ENCODE measurements at regions not wholly inside any gene's neighbourhood (a gene's known extent, or its start where the extent isn't known, plus 50 kb on each side); places are given as distances from the start of the nearest gene placed in this dataset.

DNA sequence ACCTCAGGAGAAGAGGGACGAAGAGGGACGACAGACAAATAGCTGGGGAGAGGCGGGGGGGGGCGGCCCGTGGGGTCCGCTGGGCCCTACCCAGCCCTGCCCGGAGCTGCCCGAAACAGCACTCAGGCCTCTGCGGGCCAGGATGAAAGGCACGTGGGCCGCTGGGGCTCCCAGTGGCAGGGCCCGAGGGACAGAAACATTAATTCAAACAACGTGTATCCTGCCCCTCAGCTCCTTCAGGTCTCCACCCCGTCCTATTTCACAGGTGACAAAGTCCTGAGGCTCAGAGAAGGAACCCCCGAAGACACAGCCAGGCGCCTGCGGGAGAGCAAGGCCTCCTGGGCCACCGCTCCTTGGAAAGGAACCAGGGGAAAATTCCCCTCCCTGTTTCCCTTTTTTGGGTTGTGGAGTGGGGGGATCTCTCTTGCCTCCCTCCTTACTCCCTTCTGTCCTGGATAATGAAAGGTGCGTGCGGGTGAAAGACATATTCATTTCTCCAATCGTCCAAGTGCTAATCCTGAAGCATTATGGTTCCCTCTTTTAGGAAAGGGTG, 93.3 kb downstream of the RNASET2 start:
- no peak overlapping the region for H3K23ac ChIP-seq (ENCODE audit: insufficient read length, low read depth, low read length)
- H3K27me3 ChIP-seq (ENCODE audit: insufficient read depth, low read length), result no peaks in the 10 kb centered on the region
- H3K79me1 ChIP-seq (ENCODE audit: insufficient read depth, low read depth, low read length, poor library complexity, severe bottlenecking), result no peaks in the 10 kb centered on the region
- H3K4me1 ChIP-seq (ENCODE audit: insufficient read depth, low read length), result no peaks in the 10 kb centered on the region
- H3K18ac ChIP-seq (ENCODE audit: insufficient read length, low read depth, low read length), result no peak overlapping the region
- no peak overlapping the region for H2BK20ac ChIP-seq (ENCODE audit: low read depth, low read length, poor library complexity, severe bottlenecking)
- no peak overlapping the region for H2AFZ ChIP-seq (ENCODE audit: low read length)
- Mint-ChIP-seq H3K4me1 (peaks cover 10 to 13% of the 10 kb centered on the region in 2 experiments; a peak in 3 of 4 replicates), H3K36me3 (ENCODE audit: insufficient read depth in 1 of 3, low read depth in 3 of 3) (peaks cover 0 to 6% (median 0%) of the 10 kb centered on the region in 3 experiments; a peak in 3 of 7 replicates), H3K27me3 (ENCODE audit: low read depth) (peaks cover 36% of the 10 kb centered on the region), H3K27ac (no peak overlapping the region; a peak in 1 of 7 replicates), H3K9me3 (peaks cover 5 to 6% of the 10 kb centered on the region in 2 experiments; a peak in 3 of 5 replicates), H3K4me3 (peak overlapping the region; percentile 82 to 86)
- no peak overlapping the region for H2AK5ac ChIP-seq (ENCODE audit: insufficient read length, low read length)
- no peaks in the 10 kb centered on the region for H4K20me1 ChIP-seq (ENCODE audit: control insufficient read depth, insufficient read depth, insufficient read length)
- no peaks in the 10 kb centered on the region for H3K9me3 ChIP-seq (ENCODE audit: control insufficient read depth, low read depth, low read length)
- peaks cover 5% of the 10 kb centered on the region for H3K23me2 ChIP-seq (ENCODE audit: insufficient read length, low read depth, low read length, poor library complexity, severe bottlenecking)
- H4K8ac ChIP-seq (replicated peaks; ENCODE audit: insufficient read length, low read depth, low read length), result no peak overlapping the region
- no peak overlapping the region for H2BK5ac ChIP-seq (ENCODE audit: insufficient read length, low read length)
- H3K4ac ChIP-seq (ENCODE audit: low read depth, low read length), result no peak overlapping the region
- WGBS (ENCODE audit: extremely low coverage, insufficient read length, low lambda C conversion rate), result no CpG with 5 or more reads among the region's 21 CpGs
- no peak overlapping the region for H3K56ac ChIP-seq (ENCODE audit: insufficient read length, low read depth, low read length)
- no peak overlapping the region for H2BK15ac ChIP-seq (ENCODE audit: low read depth, low read length)
- no peak overlapping the region for H2BK12ac ChIP-seq (ENCODE audit: insufficient read length, low read depth, low read length)
- no peak overlapping the region for H3K9ac ChIP-seq (ENCODE audit: extremely low read depth, insufficient read length, low read length)
- TF ChIP-seq, protein P1, sequence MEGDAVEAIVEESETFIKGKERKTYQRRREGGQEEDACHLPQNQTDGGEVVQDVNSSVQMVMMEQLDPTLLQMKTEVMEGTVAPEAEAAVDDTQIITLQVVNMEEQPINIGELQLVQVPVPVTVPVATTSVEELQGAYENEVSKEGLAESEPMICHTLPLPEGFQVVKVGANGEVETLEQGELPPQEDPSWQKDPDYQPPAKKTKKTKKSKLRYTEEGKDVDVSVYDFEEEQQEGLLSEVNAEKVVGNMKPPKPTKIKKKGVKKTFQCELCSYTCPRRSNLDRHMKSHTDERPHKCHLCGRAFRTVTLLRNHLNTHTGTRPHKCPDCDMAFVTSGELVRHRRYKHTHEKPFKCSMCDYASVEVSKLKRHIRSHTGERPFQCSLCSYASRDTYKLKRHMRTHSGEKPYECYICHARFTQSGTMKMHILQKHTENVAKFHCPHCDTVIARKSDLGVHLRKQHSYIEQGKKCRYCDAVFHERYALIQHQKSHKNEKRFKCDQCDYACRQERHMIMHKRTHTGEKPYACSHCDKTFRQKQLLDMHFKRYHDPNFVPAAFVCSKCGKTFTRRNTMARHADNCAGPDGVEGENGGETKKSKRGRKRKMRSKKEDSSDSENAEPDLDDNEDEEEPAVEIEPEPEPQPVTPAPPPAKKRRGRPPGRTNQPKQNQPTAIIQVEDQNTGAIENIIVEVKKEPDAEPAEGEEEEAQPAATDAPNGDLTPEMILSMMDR (conservative IDR thresholded peaks at IDR 0.05), result no peak
- no peak overlapping the region for H4K5ac ChIP-seq (ENCODE audit: insufficient read length, low read depth, low read length)
- no peak for DNase-seq
- no peak overlapping the region for H2BK120ac ChIP-seq (ENCODE audit: low read depth, low read length, poor library complexity, severe bottlenecking)
- no peaks in the 10 kb centered on the region for H3K79me2 ChIP-seq (ENCODE audit: insufficient read depth, low read length)
- no peak overlapping the region for H3K27ac ChIP-seq (ENCODE audit: insufficient read length, low read depth, low read length)
- peak overlapping the region; percentile 9; the same call in 1 of the 2 replicates for H3K14ac ChIP-seq (ENCODE audit: insufficient read depth, low read length)
- H3T11ph ChIP-seq (ENCODE audit: low read length), result no peak overlapping the region
- H4K91ac ChIP-seq (ENCODE audit: insufficient read length, low read depth, low read length), result no peak overlapping the region
- peak overlapping the region; percentile 86 for H3K4me2 ChIP-seq (ENCODE audit: insufficient read depth, insufficient read length, low read length)

All from H9 (cell line).